H9 (cell line): ENCODE measurements at regions not wholly inside any gene's neighbourhood (a gene's known extent, or its start where the extent isn't known, plus 50 kb on each side); places are given as distances from the start of the nearest gene placed in this dataset.

Source experiments
- DNase-seq: peaks from one replicate; pipeline ENCODE4 v3.0.0-alpha.2; 2017
- H2AFZ ChIP-seq: one replicate; pipeline ENCODE4 v1.6.1; 2013; ENCODE audit warnings: mild to moderate bottlenecking, low read length, control low read depth, moderate library complexity
- H2AK5ac ChIP-seq: 2 replicates; pipeline ENCODE4 v1.6.1; 2013; ENCODE audit warnings: low read length, control low read depth, mixed read lengths; ENCODE audit not compliant: insufficient read length
- H2BK120ac ChIP-seq: one replicate; pipeline ENCODE4 v1.6.1; 2013; ENCODE audit warnings: low read depth, mild to moderate bottlenecking, low read length, control low read depth, inconsistent platforms; ENCODE audit not compliant: poor library complexity, severe bottlenecking
- H2BK12ac ChIP-seq: 2 replicates; pipeline ENCODE4 v1.6.1; 2013; ENCODE audit warnings: low read length, control low read depth, mixed read lengths, low read depth; ENCODE audit not compliant: insufficient read length
- H2BK15ac ChIP-seq: 2 replicates; pipeline ENCODE4 v1.6.1; 2013; ENCODE audit warnings: low read depth, low read length, control low read depth
- H2BK20ac ChIP-seq: one replicate; pipeline ENCODE4 v1.6.1; 2013; ENCODE audit warnings: low read depth, mild to moderate bottlenecking, low read length, control low read depth, inconsistent platforms; ENCODE audit not compliant: poor library complexity, severe bottlenecking
- H2BK5ac ChIP-seq: 2 replicates; pipeline ENCODE4 v1.6.1; 2013; ENCODE audit warnings: low read length, control low read depth, mixed read lengths; ENCODE audit not compliant: insufficient read length
- H3K14ac ChIP-seq: 2 replicates; pipeline ENCODE4 v1.6.1; 2013; ENCODE audit warnings: low read length, control low read depth; ENCODE audit not compliant: insufficient read depth
- H3K18ac ChIP-seq: 2 replicates; pipeline ENCODE4 v1.6.1; 2013; ENCODE audit warnings: low read depth, mild to moderate bottlenecking, mixed read lengths, low read length, control low read depth; ENCODE audit not compliant: insufficient read length
- H3K23ac ChIP-seq: 2 replicates; pipeline ENCODE4 v1.6.1; 2013; ENCODE audit warnings: low read length, control low read depth, mixed read lengths, low read depth; ENCODE audit not compliant: insufficient read length
- H3K23me2 ChIP-seq: 2 replicates; pipeline ENCODE4 v1.6.1; 2013; ENCODE audit warnings: low read depth, mild to moderate bottlenecking, mixed read lengths, low read length, control low read depth; ENCODE audit not compliant: insufficient read length, poor library complexity, severe bottlenecking
- H3K27ac ChIP-seq: 2 replicates; pipeline ENCODE4 v1.5.1; 2013; ENCODE audit warnings: low read length, control low read depth, mixed read lengths, low read depth; ENCODE audit not compliant: insufficient read length
- H3K27me3 ChIP-seq: 2 replicates; pipeline ENCODE4 v1.6.1; 2013; ENCODE audit warnings: low read length, control low read depth, inconsistent platforms; ENCODE audit not compliant: insufficient read depth
- H3K4ac ChIP-seq: 2 replicates; pipeline ENCODE4 v1.6.1; 2013; ENCODE audit warnings: low read depth, mild to moderate bottlenecking, control low read depth, inconsistent platforms, low read length, moderate library complexity
- H3K4me1 ChIP-seq: 2 replicates; pipeline ENCODE4 v1.6.1; 2013; ENCODE audit warnings: low read length, control low read depth, inconsistent platforms; ENCODE audit not compliant: insufficient read depth
- H3K4me2 ChIP-seq: 2 replicates; pipeline ENCODE4 v1.6.1; 2013; ENCODE audit warnings: low read length, control low read depth, mixed read lengths; ENCODE audit not compliant: insufficient read length, insufficient read depth
- H3K56ac ChIP-seq: 2 replicates; pipeline ENCODE4 v1.6.1; 2013; ENCODE audit warnings: low read depth, mild to moderate bottlenecking, mixed read lengths, low read length, control low read depth; ENCODE audit not compliant: insufficient read length
- H3K79me1 ChIP-seq: 2 replicates; pipeline ENCODE4 v1.6.1; 2013; ENCODE audit warnings: low read depth, mild to moderate bottlenecking, moderate library complexity, low read length, control low read depth, inconsistent platforms; ENCODE audit not compliant: insufficient read depth, poor library complexity, severe bottlenecking
- H3K79me2 ChIP-seq: 2 replicates; pipeline ENCODE4 v1.6.1; 2013; ENCODE audit warnings: low read length, control low read depth, inconsistent platforms; ENCODE audit not compliant: insufficient read depth
- H3K9ac ChIP-seq: 2 replicates; pipeline ENCODE4 v1.6.1; 2013; ENCODE audit warnings: low read length, control low read depth, mixed read lengths; ENCODE audit not compliant: insufficient read length; ENCODE audit errors: extremely low read depth
- H3K9me3 ChIP-seq: one replicate; pipeline ENCODE4 v1.6.1; 2013; ENCODE audit warnings: low read depth, low read length, inconsistent platforms; ENCODE audit not compliant: control insufficient read depth
- H3T11ph ChIP-seq: one replicate; pipeline ENCODE4 v1.6.1; 2013; ENCODE audit warnings: mild to moderate bottlenecking, low read length, control low read depth, inconsistent platforms
- H4K20me1 ChIP-seq: one replicate; pipeline ENCODE4 v1.6.1; 2013; ENCODE audit not compliant: control insufficient read depth, insufficient read length, insufficient read depth
- H4K5ac ChIP-seq: 2 replicates; pipeline ENCODE4 v1.6.1; 2013; ENCODE audit warnings: low read depth, mild to moderate bottlenecking, mixed read lengths, low read length, control low read depth; ENCODE audit not compliant: insufficient read length
- H4K8ac ChIP-seq: replicated peaks from 2 replicates; pipeline ENCODE4 v1.6.1; 2013; ENCODE audit warnings: low read length, control low read depth, mixed read lengths, low read depth; ENCODE audit not compliant: insufficient read length
- H4K91ac ChIP-seq: 2 replicates; pipeline ENCODE4 v1.6.1; 2013; ENCODE audit warnings: low read depth, mild to moderate bottlenecking, moderate library complexity, mixed read lengths, low read length, control low read depth; ENCODE audit not compliant: insufficient read length
- H3K27ac Mint-ChIP-seq, 3 experiments: 2 replicates in 2 of 3; 3 replicates in 1 of 3; pipeline ENCODE4 v1.8.0; 2020 to 2021; ENCODE audit warnings: mixed read lengths in 3 of 3, mild to moderate bottlenecking in 1 of 3, moderate library complexity in 1 of 3
- H3K27me3 Mint-ChIP-seq: 2 replicates; pipeline ENCODE4 v1.8.0; 2021; ENCODE audit warnings: low read depth, mild to moderate bottlenecking, moderate library complexity, mixed read lengths
- H3K36me3 Mint-ChIP-seq, 3 experiments: 2 replicates in 2 of 3; 3 replicates in 1 of 3; pipeline ENCODE4 v1.8.0; 2020 to 2021; ENCODE audit warnings: low read depth in 3 of 3, mixed read lengths in 3 of 3; ENCODE audit not compliant: insufficient read depth in 1 of 3
- H3K4me1 Mint-ChIP-seq, 2 experiments: 2 replicates each; pipeline ENCODE4 v1.8.0; 2020; ENCODE audit warnings: mixed read lengths in 2 of 2
- H3K4me3 Mint-ChIP-seq, 2 experiments: 2 replicates in 1 of 2; 3 replicates in 1 of 2; pipeline ENCODE4 v1.8.0; 2020 to 2021; ENCODE audit warnings: mild to moderate bottlenecking in 2 of 2, mixed read lengths in 2 of 2, moderate library complexity in 1 of 2
- H3K9me3 Mint-ChIP-seq, 2 experiments: 2 replicates in 1 of 2; 3 replicates in 1 of 2; pipeline ENCODE4 v1.8.0; 2020; ENCODE audit warnings: mild to moderate bottlenecking in 2 of 2, mixed read lengths in 2 of 2, moderate library complexity in 1 of 2
- TF ChIP-seq, protein P1 (sequence below): fragments of 200-600 bp; sonication (generic); conservative IDR thresholded peaks from 3 replicates; pipeline ENCODE4 v1.8.0; 2021; ENCODE audit warnings: antibody characterized with exemption, mild to moderate bottlenecking

DNA sequence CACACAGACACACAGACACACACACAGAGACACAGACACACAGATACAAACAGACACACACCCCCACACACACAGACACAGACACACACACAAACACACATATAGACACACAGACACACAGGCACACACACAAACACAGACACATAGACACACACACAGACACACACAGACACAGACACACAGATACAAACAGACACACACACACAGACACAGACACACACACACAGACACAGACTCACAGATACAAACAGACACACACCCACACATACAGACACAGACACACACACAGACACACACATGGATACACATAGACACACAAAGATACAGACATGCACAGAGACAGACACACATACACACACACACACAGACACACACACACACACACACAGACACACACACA lies 174.5 kb downstream of the URI1 start:
- TF ChIP-seq, protein P1, sequence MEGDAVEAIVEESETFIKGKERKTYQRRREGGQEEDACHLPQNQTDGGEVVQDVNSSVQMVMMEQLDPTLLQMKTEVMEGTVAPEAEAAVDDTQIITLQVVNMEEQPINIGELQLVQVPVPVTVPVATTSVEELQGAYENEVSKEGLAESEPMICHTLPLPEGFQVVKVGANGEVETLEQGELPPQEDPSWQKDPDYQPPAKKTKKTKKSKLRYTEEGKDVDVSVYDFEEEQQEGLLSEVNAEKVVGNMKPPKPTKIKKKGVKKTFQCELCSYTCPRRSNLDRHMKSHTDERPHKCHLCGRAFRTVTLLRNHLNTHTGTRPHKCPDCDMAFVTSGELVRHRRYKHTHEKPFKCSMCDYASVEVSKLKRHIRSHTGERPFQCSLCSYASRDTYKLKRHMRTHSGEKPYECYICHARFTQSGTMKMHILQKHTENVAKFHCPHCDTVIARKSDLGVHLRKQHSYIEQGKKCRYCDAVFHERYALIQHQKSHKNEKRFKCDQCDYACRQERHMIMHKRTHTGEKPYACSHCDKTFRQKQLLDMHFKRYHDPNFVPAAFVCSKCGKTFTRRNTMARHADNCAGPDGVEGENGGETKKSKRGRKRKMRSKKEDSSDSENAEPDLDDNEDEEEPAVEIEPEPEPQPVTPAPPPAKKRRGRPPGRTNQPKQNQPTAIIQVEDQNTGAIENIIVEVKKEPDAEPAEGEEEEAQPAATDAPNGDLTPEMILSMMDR, result no peak
- H2AK5ac ChIP-seq, result no peak overlapping the region
- no peak overlapping the region for H4K91ac ChIP-seq
- no peaks in the 10 kb centered on the region for H3K79me2 ChIP-seq
- H2BK20ac ChIP-seq, result no peak overlapping the region
- H3K14ac ChIP-seq, result no peak overlapping the region
- no peak overlapping the region for H3K27ac ChIP-seq
- H3K79me1 ChIP-seq, result no peaks in the 10 kb centered on the region
- peaks cover 2% of the 10 kb centered on the region for H3K27me3 Mint-ChIP-seq
- H3K36me3 Mint-ChIP-seq, result no peaks in the 10 kb centered on the region; a peak in 1 of 7 replicates
- no peak overlapping the region for H3K4me3 Mint-ChIP-seq
- H3K18ac ChIP-seq, result no peak overlapping the region
- no peak overlapping the region for H3K9ac ChIP-seq
- no peak overlapping the region for H2BK15ac ChIP-seq
- no peak for DNase-seq
- no peak overlapping the region for H4K8ac ChIP-seq
- H2BK120ac ChIP-seq, result no peak overlapping the region
- H3T11ph ChIP-seq, result no peak overlapping the region
- H3K56ac ChIP-seq, result no peak overlapping the region
- no peak overlapping the region for H2BK5ac ChIP-seq
- no peaks in the 10 kb centered on the region; the same call in 1 of the 2 replicates for H3K27me3 ChIP-seq
- H4K20me1 ChIP-seq, result peaks cover 2% of the 10 kb centered on the region
- H3K4me1 Mint-ChIP-seq, result peaks cover 2 to 4% of the 10 kb centered on the region in 2 experiments; a peak in 3 of 4 replicates
- no peak overlapping the region for H3K4ac ChIP-seq
- H3K27ac Mint-ChIP-seq, result no peak overlapping the region
- H2AFZ ChIP-seq, result no peak overlapping the region
- no peak overlapping the region for H3K4me2 ChIP-seq
- no peaks in the 10 kb centered on the region for H3K23me2 ChIP-seq
- H4K5ac ChIP-seq, result no peak overlapping the region
- H3K23ac ChIP-seq, result no peak overlapping the region
- no peak overlapping the region for H2BK12ac ChIP-seq
- H3K4me1 ChIP-seq, result no peaks in the 10 kb centered on the region
- H3K9me3 Mint-ChIP-seq, result no peaks in the 10 kb centered on the region
- H3K9me3 ChIP-seq, result no peaks in the 10 kb centered on the region
